Trophoblast cell (in vitro differentiated cells and primary cell): ENCODE measurements at regions not wholly inside any gene's neighbourhood (a gene's known extent, or its start where the extent isn't known, plus 50 kb on each side); places are given as distances from the start of the nearest gene placed in this dataset.

ENCODE experiments used
- DNase-seq, 2 donors: peaks; one replicate each; pipeline ENCODE4 v3.0.0-alpha.2; 2016
- H2AFZ ChIP-seq: 2 replicates; pipeline ENCODE4 v1.6.1; 2013; ENCODE audit warnings: low read length, moderate library complexity, mild to moderate bottlenecking; ENCODE audit not compliant: insufficient read depth, poor library complexity
- H2AK5ac ChIP-seq: 2 replicates; pipeline ENCODE4 v1.6.1; 2013; ENCODE audit warnings: mild to moderate bottlenecking, low read length
- H2BK120ac ChIP-seq: 2 replicates; pipeline ENCODE4 v1.6.1; 2013; ENCODE audit warnings: low read length, mild to moderate bottlenecking, moderate library complexity; ENCODE audit not compliant: insufficient read depth, poor library complexity
- H2BK12ac ChIP-seq: 2 replicates; pipeline ENCODE4 v1.6.1; 2013; ENCODE audit warnings: mild to moderate bottlenecking, low read length, moderate library complexity
- H2BK5ac ChIP-seq: 2 replicates; pipeline ENCODE4 v1.6.1; 2013; ENCODE audit warnings: low read length, low read depth, moderate library complexity, mild to moderate bottlenecking; ENCODE audit not compliant: poor library complexity
- H3K14ac ChIP-seq: 2 replicates; pipeline ENCODE4 v1.6.1; 2013; ENCODE audit warnings: mild to moderate bottlenecking, low read length
- H3K18ac ChIP-seq: 2 replicates; pipeline ENCODE4 v1.6.1; 2013; ENCODE audit warnings: mild to moderate bottlenecking, low read length
- H3K23ac ChIP-seq: 2 replicates; pipeline ENCODE4 v1.6.1; 2013; ENCODE audit warnings: low read length
- H3K27ac ChIP-seq: 2 replicates; pipeline ENCODE4 v1.5.1; 2013; ENCODE audit warnings: low read depth, mild to moderate bottlenecking, inconsistent platforms, low read length, moderate library complexity
- H3K27me3 ChIP-seq: 2 replicates; pipeline ENCODE4 v1.6.1; 2013; ENCODE audit warnings: inconsistent platforms, mild to moderate bottlenecking, low read length, moderate library complexity; ENCODE audit not compliant: insufficient read depth
- H3K36me3 ChIP-seq, 2 experiments: 1 replicate in 1 of 2; 2 replicates in 1 of 2; pipeline ENCODE4 v1.6.1; 2013; ENCODE audit warnings: low read length in 2 of 2, mild to moderate bottlenecking in 2 of 2, moderate library complexity in 1 of 2; ENCODE audit not compliant: insufficient read depth in 2 of 2, control insufficient read depth in 1 of 2
- H3K4ac ChIP-seq: 2 replicates; pipeline ENCODE4 v1.6.1; 2013; ENCODE audit warnings: low read depth, mild to moderate bottlenecking, low read length, moderate library complexity
- H3K4me1 ChIP-seq, 2 experiments: 1 replicate in 1 of 2; 2 replicates in 1 of 2; pipeline ENCODE4 v1.6.1; 2013; ENCODE audit warnings: low read length in 2 of 2, mild to moderate bottlenecking in 2 of 2, moderate library complexity in 1 of 2; ENCODE audit not compliant: insufficient read depth in 2 of 2, control insufficient read depth in 1 of 2
- H3K4me2 ChIP-seq: 2 replicates; pipeline ENCODE4 v1.6.1; 2013; ENCODE audit warnings: inconsistent platforms, mild to moderate bottlenecking, low read length, moderate library complexity
- H3K4me3 ChIP-seq: 2 replicates; pipeline ENCODE4 v1.5.1; 2013; ENCODE audit warnings: mild to moderate bottlenecking, low read depth, low read length, inconsistent platforms
- H3K79me1 ChIP-seq: one replicate; pipeline ENCODE4 v1.6.1; 2013; ENCODE audit warnings: low read length
- H3K79me2 ChIP-seq: 2 replicates; pipeline ENCODE4 v1.6.1; 2013; ENCODE audit warnings: low read length, mild to moderate bottlenecking; ENCODE audit not compliant: control insufficient read depth, insufficient read depth, poor library complexity
- H3K9ac ChIP-seq: 2 replicates; pipeline ENCODE4 v1.6.1; 2013; ENCODE audit warnings: mild to moderate bottlenecking, low read length
- H3K9me3 ChIP-seq: 2 replicates; pipeline ENCODE4 v1.6.1; 2013; ENCODE audit warnings: low read depth, mild to moderate bottlenecking, control low read depth, inconsistent platforms, low read length; ENCODE audit not compliant: insufficient read depth
- H4K12ac ChIP-seq: 2 replicates; pipeline ENCODE4 v1.6.1; 2013; ENCODE audit warnings: low read depth, mild to moderate bottlenecking, low read length, moderate library complexity
- H4K8ac ChIP-seq: 2 replicates; pipeline ENCODE4 v1.6.1; 2013; ENCODE audit warnings: low read depth, mild to moderate bottlenecking, low read length, moderate library complexity
- H4K91ac ChIP-seq: one replicate; pipeline ENCODE4 v1.6.1; 2013; ENCODE audit warnings: low read depth, mild to moderate bottlenecking, low read length, moderate library complexity
- WGBS: extraction: QIAGEN DNeasy Blood & Tissue Kit; methylation state at CpG from one replicate; pipeline ENCODE4 v1.1.7; 2013; ENCODE audit warnings: missing lambda C conversion rate; ENCODE audit not compliant: insufficient read length, insufficient coverage; ENCODE audit errors: extremely low coverage; 5-methylcytosine and 5-hydroxymethylcytosine counted together

DNA sequence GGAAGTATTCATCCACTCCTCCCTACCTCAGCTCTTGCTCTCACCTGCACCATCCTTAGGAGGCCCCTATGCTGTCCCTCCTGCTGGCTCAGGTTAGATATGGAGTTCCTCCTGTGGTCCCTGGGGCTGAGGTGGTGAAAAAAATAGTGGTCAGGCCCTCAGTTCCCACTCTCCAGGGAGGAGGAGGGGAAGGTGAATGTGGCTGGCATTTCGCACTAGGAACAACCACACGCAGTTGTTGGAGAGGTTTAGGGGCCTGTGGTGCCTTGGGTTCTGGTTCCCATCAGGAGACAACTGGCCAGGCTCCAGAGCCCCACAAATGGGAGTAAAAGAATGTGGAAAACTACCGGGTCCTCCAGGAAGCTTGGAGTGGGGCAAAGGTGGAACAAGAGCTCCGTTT is 81.7 kb upstream of the HSPA9 start:
- DNase-seq, result no peak
- H3K4me1 ChIP-seq, result peaks cover 21 to 23% of the 10 kb centered on the region in 2 experiments
- no peaks in the 10 kb centered on the region for H3K9me3 ChIP-seq
- no peak overlapping the region for H4K91ac ChIP-seq
- H3K79me1 ChIP-seq, result peaks cover 7% of the 10 kb centered on the region
- no peak overlapping the region for H3K27ac ChIP-seq
- H2AK5ac ChIP-seq, result no peak overlapping the region
- WGBS, result no CpG with 5 or more reads among the region's 4 CpGs
- H3K18ac ChIP-seq, result no peak overlapping the region
- no peaks in the 10 kb centered on the region for H3K36me3 ChIP-seq
- no peak overlapping the region for H3K4me3 ChIP-seq
- H4K12ac ChIP-seq, result no peak overlapping the region
- H2BK120ac ChIP-seq, result no peak overlapping the region
- H2BK5ac ChIP-seq, result no peak overlapping the region
- no peak overlapping the region for H4K8ac ChIP-seq
- no peaks in the 10 kb centered on the region for H3K79me2 ChIP-seq
- no peak overlapping the region for H3K23ac ChIP-seq
- no peak overlapping the region for H3K4me2 ChIP-seq
- H3K4ac ChIP-seq, result no peak overlapping the region
- H2AFZ ChIP-seq, result no peak overlapping the region
- H3K27me3 ChIP-seq, result no peaks in the 10 kb centered on the region
- no peak overlapping the region for H3K14ac ChIP-seq
- no peak overlapping the region for H2BK12ac ChIP-seq
- H3K9ac ChIP-seq, result no peak overlapping the region

GRCh38 chr5:138655530-138656190 is 80.5 kb upstream of the HSPA9 start:
- Histone ChIP-seq H2BK120ac (no peak overlapping the region), H3K18ac (no peak overlapping the region), H3K4me3 (no peak overlapping the region), H4K8ac (no peak overlapping the region), H3K4me2 (no peak overlapping the region), H3K23ac (no peak overlapping the region), H3K79me1 (peaks cover 7% of the 10 kb centered on the region), H3K79me2 (no peaks in the 10 kb centered on the region), H3K27me3 (no peaks in the 10 kb centered on the region), H3K9ac (no peak overlapping the region), H2BK5ac (no peak overlapping the region), H3K4ac (no peak overlapping the region), H3K14ac (no peak overlapping the region), H3K9me3 (no peaks in the 10 kb centered on the region), H2BK12ac (no peak overlapping the region), H2AK5ac (peak overlapping the region; percentile 28), H3K27ac (no peak overlapping the region), H3K4me1 (peaks cover 21 to 23% of the 10 kb centered on the region in 2 experiments), H4K12ac (no peak overlapping the region), H4K91ac (peak overlapping the region; percentile 25), H2AFZ (no peak overlapping the region), H3K36me3 (no peaks in the 10 kb centered on the region)
- DNase-seq, result no peak
- no CpG with 5 or more reads among the region's 6 CpGs for WGBS

GRCh38 chr5:138654281-138654867 is 79.2 kb upstream of the HSPA9 start:
- H3K4ac ChIP-seq, result no peak overlapping the region
- peak overlapping the region; percentile 19 for H2BK12ac ChIP-seq
- no peak for DNase-seq
- no CpG with 5 or more reads among the region's 8 CpGs for WGBS
- no peaks in the 10 kb centered on the region for H3K79me2 ChIP-seq
- H3K23ac ChIP-seq, result no peak overlapping the region
- peak overlapping the region; percentile 4 for H2BK5ac ChIP-seq
- no peak overlapping the region for H4K12ac ChIP-seq
- H2AK5ac ChIP-seq, result peak overlapping the region; percentile 15
- peak overlapping the region; percentile 39 for H3K14ac ChIP-seq
- H3K36me3 ChIP-seq, result no peaks in the 10 kb centered on the region
- peak overlapping the region; percentile 52 for H4K91ac ChIP-seq
- peak overlapping the region; percentile 11 for H3K4me3 ChIP-seq
- H3K4me2 ChIP-seq, result peak overlapping the region; percentile 39
- peaks cover 27 to 29% of the 10 kb centered on the region in 2 experiments for H3K4me1 ChIP-seq
- no peaks in the 10 kb centered on the region for H3K27me3 ChIP-seq
- no peaks in the 10 kb centered on the region for H3K9me3 ChIP-seq
- H3K9ac ChIP-seq, result no peak overlapping the region
- peak overlapping the region; percentile 16 for H3K18ac ChIP-seq
- no peak overlapping the region for H2BK120ac ChIP-seq
- H3K27ac ChIP-seq, result no peak overlapping the region
- H2AFZ ChIP-seq, result no peak overlapping the region
- H3K79me1 ChIP-seq, result peaks cover 7% of the 10 kb centered on the region
- peak overlapping the region; percentile 6 for H4K8ac ChIP-seq

GRCh38 chr5:138653502-138653901 is 78.3 kb upstream of the HSPA9 start:
- H3K9me3 ChIP-seq, result no peaks in the 10 kb centered on the region
- peaks cover 28 to 33% of the 10 kb centered on the region in 2 experiments for H3K4me1 ChIP-seq
- peaks cover 7% of the 10 kb centered on the region for H3K79me1 ChIP-seq
- no peak overlapping the region for H3K4ac ChIP-seq
- no peak overlapping the region for H3K27ac ChIP-seq
- H4K12ac ChIP-seq, result no peak overlapping the region
- H3K18ac ChIP-seq, result no peak overlapping the region
- H3K79me2 ChIP-seq, result no peaks in the 10 kb centered on the region
- no peak overlapping the region for H3K4me2 ChIP-seq
- no peaks in the 10 kb centered on the region for H3K27me3 ChIP-seq
- no peak for DNase-seq
- no peak overlapping the region for H3K4me3 ChIP-seq
- no peak overlapping the region for H4K91ac ChIP-seq
- H3K36me3 ChIP-seq, result no peaks in the 10 kb centered on the region
- no peak overlapping the region for H2AFZ ChIP-seq
- no peak overlapping the region for H2BK5ac ChIP-seq
- no peak overlapping the region for H2BK120ac ChIP-seq
- no peak overlapping the region for H3K23ac ChIP-seq
- no peak overlapping the region for H3K9ac ChIP-seq
- H3K14ac ChIP-seq, result no peak overlapping the region
- H2AK5ac ChIP-seq, result no peak overlapping the region
- WGBS, result no CpG with 5 or more reads among the region's 4 CpGs
- no peak overlapping the region for H4K8ac ChIP-seq
- no peak overlapping the region for H2BK12ac ChIP-seq
